ENCODE measurements at regions not wholly inside any gene's neighbourhood (a gene's known extent, or its start where the extent isn't known, plus 50 kb on each side); places are given as distances from the start of the nearest gene placed in this dataset.

DNA sequence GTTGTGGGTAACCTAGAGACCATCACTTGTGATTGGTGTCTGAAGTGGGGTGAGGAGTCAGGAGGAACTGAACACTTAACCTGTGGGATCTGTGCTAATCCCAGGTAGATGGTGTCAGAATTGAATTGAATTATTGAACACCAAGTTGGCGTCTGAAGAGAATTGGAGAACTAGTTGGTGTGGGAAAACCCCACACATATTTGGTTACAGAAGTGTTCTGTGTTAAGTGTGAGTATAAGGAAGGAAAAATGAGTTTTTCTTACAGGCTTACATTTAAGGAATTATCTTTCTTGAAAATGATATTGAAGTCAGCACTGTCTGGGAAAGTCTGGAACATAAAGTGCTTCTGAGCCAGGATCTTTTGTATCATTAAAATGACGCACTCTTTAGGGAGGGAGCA is 182.9 kb upstream of the ECI2 start:
- H3K27me3 ChIP-seq (ENCODE audit: control insufficient read depth in 2 of 2, insufficient read depth in 2 of 2, low read length in 2 of 2) = no peaks in the 10 kb centered on the region; a peak in 1 of 5 replicates
- ATAC-seq (no peak), FAIRE-seq (no peak), DNase-seq (ENCODE audit: extremely low read depth in 1 of 4, low spot score in 3 of 4) (no peak)
- no peak overlapping the region for H3K4me2 ChIP-seq (ENCODE audit: insufficient read depth, low read length)
- H3K9me3 ChIP-seq (replicated peaks; ENCODE audit: control insufficient read depth, insufficient read depth, low read depth, low read length) = no peaks in the 10 kb centered on the region
- no peak overlapping the region for H2AFZ ChIP-seq (ENCODE audit: low read depth, low read length)
- no peak overlapping the region for H3K4me3 ChIP-seq
- no peaks in the 10 kb centered on the region for H3K79me2 ChIP-seq (ENCODE audit: control insufficient read depth, insufficient read depth, low read length)
- BruUV-seq (replicated peaks) = no TSS peak
- peaks cover 0 to 39% of the 10 kb centered on the region in 2 experiments; a peak in 3 of 5 replicates for H3K4me1 ChIP-seq (replicated peaks in 1 of 2; ENCODE audit: control insufficient read depth in 2 of 2, insufficient read depth in 2 of 2, low read length in 2 of 2)
- H3K9me1 ChIP-seq (ENCODE audit: control insufficient read depth, insufficient read depth, low read length) = no peaks in the 10 kb centered on the region
- H3K9ac ChIP-seq (ENCODE audit: insufficient read depth in 1 of 2, low read depth in 2 of 2, low read length in 2 of 2) = no peak overlapping the region
- 23% methylated on average over 2 of the region's 2 CpGs for WGBS (ENCODE audit: insufficient coverage, low coverage, missing lambda C conversion rate)
- no peak overlapping the region for H3K27ac ChIP-seq (ENCODE audit: extremely low read depth, low read depth, low read length)
- CTCF ChIA-PET (ENCODE audit: low intra/inter-chr PET ratio) = no interaction called here
- in situ Hi-C loops (cut with MboI) (loop anchor here (10.0 kb wide), 1 partner anchor 616 kb away; no protein-coding TSS in a partner anchor), intact Hi-C loops (cut with micrococcal nuclease) (no loop called here)
- H4K20me1 ChIP-seq (replicated peaks; ENCODE audit: control insufficient read depth, insufficient read depth, low read length) = no peaks in the 10 kb centered on the region
- POLR2A ChIA-PET = interaction anchor here (1.0 to 1.6 kb wide), 2 partner anchors 9 to 59 kb away, joined by 3 read pairs; no protein-coding TSS in a partner anchor
- H3K36me3 ChIP-seq (ENCODE audit: control insufficient read depth, insufficient read depth, low read length) = no peaks in the 10 kb centered on the region
- TF ChIP-seq, protein P1, sequence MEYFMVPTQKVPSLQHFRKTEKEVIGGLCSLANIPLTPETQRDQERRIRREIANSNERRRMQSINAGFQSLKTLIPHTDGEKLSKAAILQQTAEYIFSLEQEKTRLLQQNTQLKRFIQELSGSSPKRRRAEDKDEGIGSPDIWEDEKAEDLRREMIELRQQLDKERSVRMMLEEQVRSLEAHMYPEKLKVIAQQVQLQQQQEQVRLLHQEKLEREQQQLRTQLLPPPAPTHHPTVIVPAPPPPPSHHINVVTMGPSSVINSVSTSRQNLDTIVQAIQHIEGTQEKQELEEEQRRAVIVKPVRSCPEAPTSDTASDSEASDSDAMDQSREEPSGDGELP (CRISPR knock-in tag; IDR thresholded peaks at IDR 0.05; ENCODE audit: borderline replicate concordance) = no peak
- no peak for TF ChIP-seq XRCC5 (IDR thresholded peaks at IDR 0.05; ENCODE audit: low read depth, low read length)
- no peak for TF ChIP-seq RAD51 (IDR thresholded peaks at IDR 0.05; ENCODE audit: borderline replicate concordance, low read depth)
- no peak for TF ChIP-seq NFRKB (IDR thresholded peaks at IDR 0.05; ENCODE audit: low read depth)
- no peak for TF ChIP-seq ZNF311 (CRISPR knock-in tag; IDR thresholded peaks at IDR 0.05)
- no peak for TF ChIP-seq MYNN (IDR thresholded peaks at IDR 0.05)
- no peak for TF ChIP-seq MYNN (CRISPR knock-in tag; IDR thresholded peaks at IDR 0.05)
- TF ChIP-seq, protein P2, sequence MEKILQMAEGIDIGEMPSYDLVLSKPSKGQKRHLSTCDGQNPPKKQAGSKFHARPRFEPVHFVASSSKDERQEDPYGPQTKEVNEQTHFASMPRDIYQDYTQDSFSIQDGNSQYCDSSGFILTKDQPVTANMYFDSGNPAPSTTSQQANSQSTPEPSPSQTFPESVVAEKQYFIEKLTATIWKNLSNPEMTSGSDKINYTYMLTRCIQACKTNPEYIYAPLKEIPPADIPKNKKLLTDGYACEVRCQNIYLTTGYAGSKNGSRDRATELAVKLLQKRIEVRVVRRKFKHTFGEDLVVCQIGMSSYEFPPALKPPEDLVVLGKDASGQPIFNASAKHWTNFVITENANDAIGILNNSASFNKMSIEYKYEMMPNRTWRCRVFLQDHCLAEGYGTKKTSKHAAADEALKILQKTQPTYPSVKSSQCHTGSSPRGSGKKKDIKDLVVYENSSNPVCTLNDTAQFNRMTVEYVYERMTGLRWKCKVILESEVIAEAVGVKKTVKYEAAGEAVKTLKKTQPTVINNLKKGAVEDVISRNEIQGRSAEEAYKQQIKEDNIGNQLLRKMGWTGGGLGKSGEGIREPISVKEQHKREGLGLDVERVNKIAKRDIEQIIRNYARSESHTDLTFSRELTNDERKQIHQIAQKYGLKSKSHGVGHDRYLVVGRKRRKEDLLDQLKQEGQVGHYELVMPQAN (IDR thresholded peaks at IDR 0.05; ENCODE audit: borderline replicate concordance) = no peak
- TF ChIP-seq FIP1L1 (IDR thresholded peaks at IDR 0.05; ENCODE audit: low read depth, low read length, poor library complexity, severe bottlenecking) = no peak
- TF ChIP-seq, protein P3, sequence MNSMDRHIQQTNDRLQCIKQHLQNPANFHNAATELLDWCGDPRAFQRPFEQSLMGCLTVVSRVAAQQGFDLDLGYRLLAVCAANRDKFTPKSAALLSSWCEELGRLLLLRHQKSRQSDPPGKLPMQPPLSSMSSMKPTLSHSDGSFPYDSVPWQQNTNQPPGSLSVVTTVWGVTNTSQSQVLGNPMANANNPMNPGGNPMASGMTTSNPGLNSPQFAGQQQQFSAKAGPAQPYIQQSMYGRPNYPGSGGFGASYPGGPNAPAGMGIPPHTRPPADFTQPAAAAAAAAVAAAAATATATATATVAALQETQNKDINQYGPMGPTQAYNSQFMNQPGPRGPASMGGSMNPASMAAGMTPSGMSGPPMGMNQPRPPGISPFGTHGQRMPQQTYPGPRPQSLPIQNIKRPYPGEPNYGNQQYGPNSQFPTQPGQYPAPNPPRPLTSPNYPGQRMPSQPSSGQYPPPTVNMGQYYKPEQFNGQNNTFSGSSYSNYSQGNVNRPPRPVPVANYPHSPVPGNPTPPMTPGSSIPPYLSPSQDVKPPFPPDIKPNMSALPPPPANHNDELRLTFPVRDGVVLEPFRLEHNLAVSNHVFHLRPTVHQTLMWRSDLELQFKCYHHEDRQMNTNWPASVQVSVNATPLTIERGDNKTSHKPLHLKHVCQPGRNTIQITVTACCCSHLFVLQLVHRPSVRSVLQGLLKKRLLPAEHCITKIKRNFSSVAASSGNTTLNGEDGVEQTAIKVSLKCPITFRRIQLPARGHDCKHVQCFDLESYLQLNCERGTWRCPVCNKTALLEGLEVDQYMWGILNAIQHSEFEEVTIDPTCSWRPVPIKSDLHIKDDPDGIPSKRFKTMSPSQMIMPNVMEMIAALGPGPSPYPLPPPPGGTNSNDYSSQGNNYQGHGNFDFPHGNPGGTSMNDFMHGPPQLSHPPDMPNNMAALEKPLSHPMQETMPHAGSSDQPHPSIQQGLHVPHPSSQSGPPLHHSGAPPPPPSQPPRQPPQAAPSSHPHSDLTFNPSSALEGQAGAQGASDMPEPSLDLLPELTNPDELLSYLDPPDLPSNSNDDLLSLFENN (IDR thresholded peaks at IDR 0.05; ENCODE audit: low read depth in 2 of 2, low read length in 2 of 2) = no peak

Measured in K562 (cell line).